ENCODE measurements at regions not wholly inside any gene's neighbourhood (a gene's known extent, or its start where the extent isn't known, plus 50 kb on each side); places are given as distances from the start of the nearest gene placed in this dataset.
A peak's percentile ranks its signal among the peaks of the same experiment; 100 is the strongest.

DNA sequence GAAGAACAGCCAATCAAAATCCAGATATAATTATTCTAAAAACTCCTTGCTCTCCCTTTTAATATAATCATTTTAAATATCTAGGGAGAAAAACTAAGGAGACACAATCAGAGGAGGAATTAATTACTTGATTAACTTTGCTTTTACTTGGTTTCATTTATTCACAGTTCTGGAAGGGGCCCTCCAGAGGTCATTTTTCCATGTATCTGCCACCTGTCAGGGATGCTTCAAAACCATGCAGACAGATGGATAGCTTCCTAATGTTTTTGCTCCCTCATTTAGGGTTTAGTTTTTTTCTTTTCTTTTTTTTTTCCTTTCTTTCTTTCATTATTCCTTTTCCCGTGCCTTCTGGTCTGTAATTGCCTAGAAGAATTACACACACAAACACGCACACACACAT lies 438.1 kb upstream of the ARPP21 start:
- 79 to 81% methylated on average over 2 of the region's 2 CpGs for WGBS, 2 donors
- intact Hi-C loops (cut with DNase I; ENCODE audit: low total_unique reads) = no loop called here
- H3K27me3 ChIP-seq = no peaks in the 10 kb centered on the region
- H3K27ac ChIP-seq = no peak overlapping the region
- DNase-seq = no peak
- TF ChIP-seq, protein P1, sequence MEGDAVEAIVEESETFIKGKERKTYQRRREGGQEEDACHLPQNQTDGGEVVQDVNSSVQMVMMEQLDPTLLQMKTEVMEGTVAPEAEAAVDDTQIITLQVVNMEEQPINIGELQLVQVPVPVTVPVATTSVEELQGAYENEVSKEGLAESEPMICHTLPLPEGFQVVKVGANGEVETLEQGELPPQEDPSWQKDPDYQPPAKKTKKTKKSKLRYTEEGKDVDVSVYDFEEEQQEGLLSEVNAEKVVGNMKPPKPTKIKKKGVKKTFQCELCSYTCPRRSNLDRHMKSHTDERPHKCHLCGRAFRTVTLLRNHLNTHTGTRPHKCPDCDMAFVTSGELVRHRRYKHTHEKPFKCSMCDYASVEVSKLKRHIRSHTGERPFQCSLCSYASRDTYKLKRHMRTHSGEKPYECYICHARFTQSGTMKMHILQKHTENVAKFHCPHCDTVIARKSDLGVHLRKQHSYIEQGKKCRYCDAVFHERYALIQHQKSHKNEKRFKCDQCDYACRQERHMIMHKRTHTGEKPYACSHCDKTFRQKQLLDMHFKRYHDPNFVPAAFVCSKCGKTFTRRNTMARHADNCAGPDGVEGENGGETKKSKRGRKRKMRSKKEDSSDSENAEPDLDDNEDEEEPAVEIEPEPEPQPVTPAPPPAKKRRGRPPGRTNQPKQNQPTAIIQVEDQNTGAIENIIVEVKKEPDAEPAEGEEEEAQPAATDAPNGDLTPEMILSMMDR (IDR thresholded peaks at IDR 0.05) = no peak
- no peak for TF ChIP-seq POLR2A (IDR thresholded peaks at IDR 0.05)
- H3K4me3 ChIP-seq = no peak overlapping the region
- H3K36me3 ChIP-seq (ENCODE audit: low read depth, missing control alignments) = no peaks in the 10 kb centered on the region
- H3K4me1 ChIP-seq = no peaks in the 10 kb centered on the region
- no peaks in the 10 kb centered on the region for H3K9me3 ChIP-seq

DNA sequence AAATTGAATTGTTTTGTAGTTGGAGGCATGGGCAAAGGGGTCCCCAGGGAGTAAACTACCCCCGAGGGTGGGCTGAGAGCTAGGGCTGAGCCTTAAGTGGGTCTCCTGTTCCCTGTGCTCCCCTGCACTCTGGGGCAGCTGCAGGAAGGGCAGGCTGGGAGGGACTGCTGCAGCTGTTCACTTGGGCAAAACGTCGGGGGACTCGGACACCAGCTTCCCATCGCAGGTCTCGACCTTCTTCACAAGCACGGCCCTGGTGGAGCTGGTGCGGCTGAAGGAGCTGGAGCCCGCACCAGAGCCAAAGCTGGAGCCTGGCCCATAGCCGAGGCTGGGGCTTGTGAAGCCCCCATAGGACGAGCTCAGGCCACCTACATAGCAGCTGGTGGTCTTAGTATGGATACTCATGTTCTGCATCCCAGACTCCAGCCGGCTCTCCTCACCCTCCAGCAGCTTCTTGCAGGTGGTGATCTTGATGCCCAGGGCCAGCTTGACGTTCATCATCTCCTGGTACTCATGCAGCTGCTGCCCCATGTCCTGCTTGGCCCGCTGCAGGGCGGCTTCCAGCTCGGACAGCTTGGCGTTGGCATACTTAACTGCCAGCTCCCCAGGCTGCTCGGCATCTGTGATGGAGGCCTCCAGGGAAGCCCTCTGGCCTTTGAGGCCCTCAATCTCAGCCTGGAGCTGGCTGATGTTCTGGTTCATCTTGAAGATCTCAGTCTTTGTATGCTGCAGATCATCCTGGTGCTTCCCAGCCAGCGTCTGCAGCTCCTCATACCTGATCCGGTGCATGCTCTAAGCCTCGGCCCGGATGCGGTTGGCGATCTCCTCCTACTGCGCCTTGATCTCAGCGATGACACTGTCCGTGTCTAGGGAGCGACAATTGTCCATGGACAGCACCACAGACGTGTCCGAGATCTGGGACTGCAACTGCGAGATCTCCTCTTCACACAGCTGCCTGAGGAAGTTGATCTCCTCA lies 423.5 kb upstream of the ARPP21 start:
- Histone ChIP-seq H3K36me3 (ENCODE audit: low read depth, missing control alignments) (no peaks in the 10 kb centered on the region), H3K9me3 (no peaks in the 10 kb centered on the region), H3K27me3 (no peaks in the 10 kb centered on the region), H3K27ac (no peak overlapping the region), H3K4me3 (peak overlapping the region in 1 of 2 donors; percentile 1), H3K4me1 (no peaks in the 10 kb centered on the region)
- intact Hi-C loops (cut with DNase I; ENCODE audit: low total_unique reads) = no loop called here
- TF ChIP-seq POLR2A (IDR thresholded peaks at IDR 0.05) = no peak
- TF ChIP-seq, protein P1 (IDR thresholded peaks at IDR 0.05) = no peak
- 64 to 79% methylated on average over 16 to 27 of the region's 31 CpGs for WGBS, 2 donors
- no peak for DNase-seq

DNA sequence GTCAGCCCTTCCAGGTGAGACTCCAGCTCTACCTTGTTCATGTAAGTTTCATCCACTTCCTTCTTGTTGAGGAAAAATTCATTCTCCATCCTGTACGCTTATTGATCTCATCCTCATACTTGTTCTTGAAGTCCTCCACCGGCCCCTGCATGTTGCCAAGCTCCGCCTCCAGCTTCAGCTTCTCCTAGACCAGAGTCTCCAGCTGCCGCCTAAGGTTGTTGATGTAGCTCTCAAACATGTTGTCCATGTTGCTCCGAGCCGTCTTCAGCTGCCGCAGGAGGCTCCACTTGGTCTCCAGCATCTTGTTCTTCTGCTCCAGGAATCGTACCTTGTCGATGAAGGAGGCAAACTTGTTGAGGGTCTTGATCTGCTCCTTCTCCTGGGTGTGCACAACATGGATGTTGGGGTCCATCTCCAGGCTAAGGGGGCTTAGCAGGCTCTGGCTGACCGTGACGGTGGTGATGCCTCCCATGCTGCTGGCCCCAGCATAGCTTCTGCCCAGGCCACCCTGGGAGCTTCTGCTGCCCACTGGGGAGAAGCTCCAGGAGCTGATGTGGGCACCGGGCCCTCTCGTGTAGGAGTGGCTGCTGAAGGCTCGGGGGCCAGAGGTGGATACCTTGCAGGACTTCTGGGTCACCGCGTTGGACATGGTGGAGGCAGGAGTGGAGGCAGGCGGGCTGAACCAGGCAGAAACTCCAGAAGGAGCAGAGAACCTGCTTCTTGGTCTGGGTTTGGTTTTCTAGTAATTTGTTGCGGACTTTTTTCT lies 422.6 kb upstream of the ARPP21 start:
- Histone ChIP-seq H3K36me3 (ENCODE audit: low read depth, missing control alignments) (no peaks in the 10 kb centered on the region), H3K4me1 (no peaks in the 10 kb centered on the region), H3K4me3 (no peak overlapping the region), H3K27ac (no peak overlapping the region), H3K27me3 (no peaks in the 10 kb centered on the region), H3K9me3 (no peaks in the 10 kb centered on the region)
- WGBS, 2 donors = 56 to 76% methylated on average over 18 of the region's 18 CpGs
- intact Hi-C loops (cut with DNase I; ENCODE audit: low total_unique reads) = no loop called here
- DNase-seq = no peak
- TF ChIP-seq, protein P1 (IDR thresholded peaks at IDR 0.05) = no peak
- TF ChIP-seq POLR2A (IDR thresholded peaks at IDR 0.05) = no peak

DNA sequence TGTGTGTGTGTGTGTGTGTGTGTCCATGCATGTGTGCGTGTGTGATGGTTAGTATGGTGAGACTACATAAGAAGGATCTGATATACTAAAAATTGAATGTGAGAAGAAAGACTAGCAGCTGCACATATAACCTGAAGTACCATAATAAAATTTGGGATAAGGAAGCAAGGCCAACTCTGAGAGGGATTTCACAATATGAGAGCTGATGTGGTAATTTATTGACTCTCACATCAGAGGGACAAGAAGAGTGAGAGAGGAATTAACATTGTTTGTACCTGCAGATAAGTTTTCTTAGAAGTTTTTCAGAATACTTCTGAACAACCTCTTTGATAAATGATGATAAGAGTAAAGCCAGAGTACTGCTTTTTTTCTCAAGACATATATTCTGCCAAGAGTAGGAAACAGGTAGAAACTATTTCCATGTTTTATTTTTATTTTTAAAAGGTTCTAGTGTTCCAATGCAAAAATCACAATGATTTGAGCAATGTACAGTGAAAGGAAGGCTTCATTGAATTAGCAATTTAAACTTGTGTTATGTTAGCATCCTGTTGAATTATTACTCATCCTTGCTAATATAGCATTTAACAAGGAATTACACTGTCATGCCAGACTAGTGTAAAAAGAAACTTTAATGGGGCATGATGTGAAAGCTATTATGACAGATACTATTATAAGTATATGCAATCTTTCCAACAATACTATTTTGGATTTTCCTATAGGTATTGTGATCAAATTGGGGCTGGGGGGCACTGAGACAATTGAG lies 415.5 kb upstream of the ARPP21 start:
- intact Hi-C loops (cut with DNase I; ENCODE audit: low total_unique reads) = no loop called here

More for the DNA sequence above, 415.5 kb upstream of the ARPP21 start:
- Histone ChIP-seq H3K36me3 (ENCODE audit: low read depth, missing control alignments) (no peaks in the 10 kb centered on the region), H3K4me3 (no peak overlapping the region), H3K9me3 (no peaks in the 10 kb centered on the region), H3K27ac (no peak overlapping the region), H3K27me3 (no peaks in the 10 kb centered on the region), H3K4me1 (no peaks in the 10 kb centered on the region)
- TF ChIP-seq, protein P1 (IDR thresholded peaks at IDR 0.05) = no peak
- TF ChIP-seq POLR2A (IDR thresholded peaks at IDR 0.05) = no peak
- no peak for DNase-seq
- WGBS, 2 donors = 88 to 89% methylated on average over 1 of the region's 1 CpG
